Activated CD8-positive, alpha-beta memory T cell treated with anti-CD3 and anti-CD28 coated beads, Interleukin-2, amount 50 U/mL, for 24 hours (primary cell): ENCODE measurements at regions not wholly inside any gene's neighbourhood (a gene's known extent, or its start where the extent isn't known, plus 50 kb on each side); places are given as distances from the start of the nearest gene placed in this dataset.

Experiments used
- DNase-seq: peaks from one replicate; pipeline ENCODE4 v3.0.0-alpha.2; 2020; ENCODE audit errors: extremely low read depth

DNA sequence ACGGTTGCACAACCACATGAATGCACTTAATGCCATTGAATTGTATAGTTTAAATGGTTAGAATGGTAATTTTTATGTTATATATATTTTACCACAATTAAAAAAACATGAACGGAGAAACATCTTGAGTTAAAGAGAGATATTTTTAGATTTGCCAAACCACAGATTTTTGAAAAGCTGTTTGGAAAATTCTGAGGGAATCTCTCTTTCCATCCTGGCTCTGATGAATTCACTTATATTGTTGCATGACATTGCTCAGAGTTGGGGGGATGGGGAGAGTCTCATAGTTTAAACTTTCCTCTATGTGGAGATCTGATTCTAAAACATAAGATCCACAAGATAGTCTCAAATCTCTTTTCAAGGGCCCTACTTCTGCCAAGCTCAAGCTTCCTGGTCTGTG is 275.0 kb upstream of the NPVF start:
- DNase-seq, result no peak

DNA sequence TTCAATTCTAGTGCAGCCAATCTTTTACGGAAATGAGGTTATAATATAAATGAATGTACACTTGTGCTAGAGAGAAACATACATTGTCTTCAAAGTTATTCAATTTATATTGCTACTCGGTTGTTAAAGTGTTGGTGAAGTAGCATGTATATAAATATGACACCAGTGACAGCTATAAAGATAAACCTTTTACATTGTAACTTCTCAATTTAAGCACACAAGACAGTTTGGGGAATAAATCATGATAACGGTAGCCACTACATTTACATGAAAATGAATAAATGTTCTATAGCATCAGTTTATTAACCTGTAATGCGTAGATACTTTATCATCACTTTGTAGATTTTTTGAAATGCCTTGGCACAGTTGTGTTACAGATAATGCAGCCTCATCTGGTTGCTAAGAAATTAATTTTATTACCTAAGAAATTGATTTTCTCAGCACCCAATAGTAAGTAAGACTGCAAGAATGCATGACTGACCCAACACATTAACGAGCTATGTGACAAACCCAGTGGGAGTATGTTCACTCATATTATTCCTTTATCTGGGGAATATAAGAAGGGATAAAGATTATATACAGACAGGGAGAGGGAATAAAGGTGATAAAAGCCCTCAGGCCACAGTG is 283.9 kb upstream of the NPVF start:
- no peak for DNase-seq

DNA sequence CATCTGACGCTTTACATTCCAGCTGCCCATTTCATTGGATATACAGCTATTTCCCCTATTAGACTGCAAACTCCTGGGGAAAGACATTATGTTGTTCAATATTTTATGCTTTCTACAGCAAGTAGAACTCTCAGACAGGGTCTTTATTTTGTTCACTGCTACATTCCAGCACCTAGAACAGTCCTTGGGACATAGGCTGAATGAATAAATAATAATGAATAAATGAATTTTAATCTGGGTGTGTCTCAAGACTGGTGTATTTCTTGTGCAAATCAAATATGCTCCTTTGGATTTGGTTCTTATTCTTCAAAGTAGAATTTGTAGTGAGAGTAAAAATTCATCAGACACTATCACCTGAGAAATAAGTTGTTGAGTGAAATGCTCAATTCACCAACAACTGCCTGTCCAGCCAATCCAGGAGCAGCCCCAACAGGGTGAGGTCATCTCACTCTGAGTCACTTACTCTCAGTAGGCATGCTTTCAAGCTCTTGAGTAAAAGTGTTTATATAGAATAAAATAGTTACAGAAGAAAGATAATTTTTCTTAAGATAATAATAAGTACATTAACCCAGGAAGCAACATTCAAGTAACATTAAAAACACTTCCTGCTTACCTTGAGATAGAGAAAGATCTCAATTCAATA is 287.5 kb upstream of the NPVF start:
- DNase-seq, result no peak

DNA sequence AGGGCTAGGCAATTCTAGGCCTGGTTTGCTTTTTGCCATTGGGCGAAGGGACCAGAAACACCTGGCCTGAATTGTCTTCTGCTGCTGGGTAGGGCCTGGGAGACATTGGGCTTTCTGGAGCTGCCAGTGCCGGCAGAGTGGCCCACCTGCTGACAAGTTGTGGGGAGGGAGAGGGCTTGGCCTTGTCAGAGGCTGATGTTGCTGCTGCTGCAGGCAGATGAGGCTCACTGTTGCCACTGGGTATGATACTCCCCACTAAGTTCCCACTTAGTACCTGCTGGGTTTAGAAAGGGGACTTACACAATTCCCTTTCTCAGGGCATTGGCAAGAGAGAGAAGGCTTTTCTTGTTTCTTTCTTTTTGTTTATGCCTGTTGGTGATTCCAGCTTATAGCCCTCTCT is 289.6 kb upstream of the NPVF start:
- DNase-seq, result no peak

DNA sequence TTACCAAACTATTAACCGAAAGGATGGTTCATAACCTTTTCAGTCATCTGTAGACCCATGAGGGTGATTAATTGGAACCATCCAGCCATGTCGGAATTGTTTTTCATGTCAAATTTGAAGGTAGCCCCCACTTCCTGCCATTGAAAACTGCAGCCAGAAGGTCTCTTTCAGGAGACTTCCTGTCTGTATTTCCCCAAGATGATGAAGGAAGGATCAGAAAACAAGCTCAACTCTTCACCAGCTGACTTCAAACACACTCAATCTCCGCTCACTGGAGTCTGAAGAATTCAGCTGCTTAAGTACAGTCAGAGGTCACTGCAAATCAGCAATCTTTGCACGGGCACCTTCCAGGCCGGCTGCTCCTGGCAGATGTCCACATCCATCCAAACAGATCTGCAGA is 291.7 kb upstream of the NPVF start:
- DNase-seq, result no peak

DNA sequence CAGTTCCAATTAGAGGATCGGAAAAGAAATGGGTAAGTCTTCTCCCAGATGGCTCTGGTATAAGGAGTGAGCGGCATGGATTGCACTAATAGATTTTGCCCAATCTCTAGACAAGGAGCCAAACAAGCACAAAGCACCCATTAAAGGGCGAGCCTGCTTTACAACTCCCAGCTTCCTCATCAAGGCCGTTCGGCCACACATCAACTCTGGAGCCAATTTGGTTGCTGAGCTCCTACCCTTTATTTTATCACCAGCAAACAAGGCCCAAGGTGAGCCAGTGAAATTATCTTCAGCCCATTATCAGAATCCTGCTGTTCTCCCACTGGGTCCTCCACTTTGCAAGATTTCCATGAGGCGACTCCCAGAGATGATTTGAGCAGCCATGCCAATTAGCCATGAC is 292.2 kb upstream of the NPVF start:
- DNase-seq, result no peak

DNA sequence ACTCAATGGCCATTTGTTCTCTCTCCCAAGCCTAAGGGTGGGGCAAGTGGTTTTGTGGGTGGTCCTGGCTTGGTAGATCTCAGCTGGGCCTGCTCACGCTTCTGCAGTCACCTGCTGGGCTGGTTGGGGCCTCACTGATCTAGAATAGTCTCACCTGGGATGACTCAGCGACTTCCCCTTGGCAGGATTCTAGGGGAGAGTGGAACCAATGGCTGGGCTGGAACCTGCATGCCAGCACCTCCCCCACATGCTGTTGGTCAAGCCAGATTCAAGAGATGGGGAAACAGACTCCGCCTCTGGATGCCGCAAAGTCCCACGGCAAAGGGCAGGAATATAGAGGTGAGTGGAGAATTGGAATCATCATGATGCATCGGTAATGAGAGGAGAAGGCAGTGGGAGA is 292.9 kb upstream of the NPVF start:
- no peak for DNase-seq

DNA sequence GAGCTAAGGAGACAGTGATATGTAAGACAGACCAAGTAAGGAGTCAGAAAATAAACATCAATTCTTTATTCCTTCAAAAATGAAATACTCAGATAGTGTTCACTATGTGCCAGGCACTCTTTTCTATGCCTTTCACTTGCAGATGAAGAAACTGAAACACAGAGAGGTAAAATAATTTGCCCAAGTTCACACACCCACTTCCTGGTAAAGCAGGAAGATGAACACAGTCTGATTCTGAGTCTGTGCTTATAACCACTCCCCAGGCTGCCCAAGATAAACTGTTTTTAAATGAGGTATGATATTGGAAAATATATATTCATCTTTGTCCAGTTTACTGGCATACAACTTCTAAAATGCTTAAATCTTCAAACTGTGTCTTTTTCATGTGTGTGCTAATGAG is 294.4 kb upstream of the NPVF start:
- no peak for DNase-seq

DNA sequence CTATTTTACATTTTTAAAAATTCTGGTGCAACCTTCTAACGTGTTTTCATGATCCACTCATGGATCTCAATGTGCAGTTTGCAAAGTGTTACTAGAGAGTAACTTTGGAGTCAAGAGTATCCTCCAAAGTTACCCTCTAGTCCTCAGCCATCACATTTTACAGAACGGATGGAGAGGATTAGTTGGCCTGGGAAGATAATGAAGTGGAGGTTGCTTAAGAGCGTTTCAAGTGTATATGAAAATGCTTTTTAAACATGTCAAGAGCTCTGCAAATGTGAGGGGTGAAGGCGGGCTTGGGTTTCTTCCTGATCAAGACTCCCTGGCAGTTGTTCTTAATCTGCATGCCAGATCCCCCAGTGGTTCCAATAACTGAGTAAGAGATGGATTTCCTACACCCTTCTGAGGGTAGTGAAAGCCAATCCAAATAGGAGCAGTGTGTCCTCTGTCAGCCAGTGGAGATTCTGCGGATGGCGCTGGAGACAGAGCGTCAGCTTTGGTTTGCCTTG is 299.4 kb upstream of the NPVF start:
- DNase-seq, result no peak

DNA sequence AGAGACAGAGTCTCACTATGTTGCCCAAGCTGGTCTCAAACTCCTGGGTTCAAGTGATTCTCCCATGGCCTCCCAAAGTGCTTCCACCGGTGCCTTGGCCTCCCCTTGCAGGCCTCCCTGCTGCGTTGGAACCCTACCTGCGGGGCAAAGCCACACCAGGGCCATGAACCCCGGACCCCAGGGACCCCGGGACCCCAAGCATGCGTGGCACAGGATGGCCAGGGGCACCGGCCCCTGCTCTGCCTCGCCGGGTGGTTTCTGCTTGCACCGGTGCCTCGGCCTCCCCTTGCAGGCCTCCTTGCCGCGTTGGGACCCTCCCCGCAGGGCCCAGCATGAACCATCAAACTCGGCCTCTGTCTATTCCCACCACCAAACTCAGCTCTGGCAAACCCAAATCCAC is 301.0 kb upstream of the NPVF start:
- DNase-seq, result no peak

DNA sequence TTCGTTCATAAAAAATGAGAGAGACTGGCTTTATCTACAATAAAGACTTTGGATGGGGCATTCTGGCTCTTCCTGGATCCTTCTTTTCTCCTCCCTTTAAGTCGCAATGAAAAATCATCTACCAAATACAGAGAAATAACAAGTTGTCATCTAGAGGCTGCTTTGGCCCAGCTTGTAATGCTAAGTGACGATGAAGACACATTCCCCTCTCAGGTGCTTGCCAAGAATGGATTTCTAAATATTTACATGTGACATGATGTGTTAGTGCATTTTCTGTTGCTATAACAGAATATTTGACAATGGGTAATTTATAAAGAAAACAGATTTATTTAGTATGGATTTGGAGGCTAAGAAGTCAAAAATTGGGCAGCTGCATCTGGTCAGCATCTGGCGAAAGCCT is 308.6 kb upstream of the NPVF start:
- DNase-seq, result no peak

DNA sequence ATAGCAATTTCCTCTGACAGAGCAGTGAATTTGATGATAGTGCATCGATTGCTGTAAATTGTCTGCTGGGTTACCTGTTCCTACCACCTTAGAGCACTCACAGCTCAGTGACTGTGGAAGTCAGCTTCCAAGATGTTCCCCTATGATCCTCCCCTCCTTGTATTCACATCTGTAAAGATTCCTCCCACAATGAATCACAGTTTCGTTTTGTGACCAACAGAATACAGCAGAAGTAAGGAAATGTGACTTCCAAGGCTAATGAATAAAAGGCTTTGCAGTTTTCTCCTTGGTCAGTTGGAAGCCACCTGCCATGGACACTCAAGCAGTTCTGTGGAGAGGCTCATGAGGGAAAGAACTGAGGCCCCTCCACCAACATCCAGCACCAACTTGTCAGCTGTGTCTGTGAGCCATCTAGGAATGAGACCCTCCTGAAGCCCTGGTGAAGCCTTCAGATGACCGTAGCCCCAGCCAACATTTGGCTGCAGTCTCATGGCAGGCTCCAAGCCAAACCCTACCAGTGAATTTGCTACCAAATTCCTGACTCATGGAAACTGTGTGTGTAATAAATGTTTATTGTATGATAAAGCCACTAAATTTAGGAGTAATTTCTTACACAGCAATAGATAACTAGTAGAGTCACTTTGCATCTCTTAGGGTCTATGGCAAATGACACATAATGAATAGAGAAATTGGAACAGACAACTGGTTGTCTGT is 309.5 kb upstream of the NPVF start:
- DNase-seq, result no peak

DNA sequence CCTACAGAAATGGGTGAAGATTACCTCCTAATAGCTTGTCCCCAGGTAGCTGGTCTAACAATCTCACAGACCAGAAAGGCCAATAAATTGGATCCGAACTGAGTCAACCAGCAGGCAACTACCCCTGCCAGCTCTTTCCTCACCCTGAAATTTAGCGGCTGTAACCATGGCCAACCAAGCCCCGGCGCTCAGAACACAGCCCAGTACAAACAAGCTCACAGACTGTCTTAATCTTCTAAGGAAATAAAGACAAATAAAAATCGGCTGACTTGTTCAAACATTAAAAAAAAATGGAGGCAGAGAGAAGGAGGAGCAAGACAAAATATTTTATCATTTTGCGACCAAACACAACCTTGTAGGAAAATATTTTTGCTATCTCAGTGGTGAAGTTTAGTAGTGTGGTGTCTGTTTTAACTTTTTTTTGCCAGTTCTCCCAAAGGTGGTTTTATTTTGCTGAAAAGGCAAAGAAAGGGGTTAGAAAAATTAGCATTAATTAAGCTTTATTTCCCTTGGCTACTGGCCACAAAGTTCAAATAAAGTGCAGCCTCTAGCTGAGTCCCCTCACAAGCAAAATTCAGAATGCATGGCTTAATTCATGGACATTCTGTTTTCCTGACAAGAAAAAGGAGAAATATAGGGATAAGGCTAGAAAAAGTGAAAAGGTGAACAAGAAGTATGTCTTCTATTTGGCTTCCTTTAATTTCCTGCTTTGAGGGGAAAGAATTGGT is 313.0 kb upstream of the NPVF start:
- DNase-seq, result no peak

DNA sequence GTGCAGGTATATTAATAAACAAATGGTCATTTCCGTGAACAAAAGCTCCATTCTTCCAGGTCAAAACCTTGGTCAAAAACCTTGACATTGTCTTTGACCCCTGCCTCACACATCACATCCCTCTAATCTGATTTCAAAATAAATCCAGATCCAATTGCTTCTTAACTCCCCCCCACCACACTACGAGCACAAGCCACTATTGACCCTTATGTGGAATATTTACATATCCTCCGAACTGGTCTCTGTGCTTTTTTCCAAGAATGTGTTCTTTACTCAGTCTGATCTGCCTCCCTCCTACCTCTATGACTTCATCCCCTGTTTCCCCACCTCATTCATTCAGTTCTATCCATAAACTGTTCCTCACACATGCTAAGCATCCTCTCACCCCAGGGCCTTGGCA is 313.6 kb upstream of the NPVF start:
- no peak for DNase-seq

DNA sequence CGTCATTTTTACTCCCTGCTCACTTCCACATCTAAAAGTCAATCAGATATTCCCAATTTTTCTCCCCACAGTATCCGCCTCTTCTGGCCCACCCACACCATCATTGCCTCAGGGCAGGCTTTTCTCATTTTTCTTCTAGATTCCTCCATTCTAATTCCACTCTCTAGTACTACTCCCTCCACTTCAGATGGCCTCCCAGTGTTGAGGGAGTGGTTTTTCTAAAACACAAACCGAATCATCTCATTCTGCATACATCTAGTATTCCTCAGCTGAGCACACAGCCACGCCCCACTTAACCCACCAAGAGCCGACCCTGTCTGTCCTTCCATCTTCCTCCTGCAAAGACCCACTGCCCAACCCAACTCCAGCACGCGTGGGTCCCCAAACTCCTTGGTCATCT is 314.9 kb upstream of the NPVF start:
- no peak for DNase-seq

DNA sequence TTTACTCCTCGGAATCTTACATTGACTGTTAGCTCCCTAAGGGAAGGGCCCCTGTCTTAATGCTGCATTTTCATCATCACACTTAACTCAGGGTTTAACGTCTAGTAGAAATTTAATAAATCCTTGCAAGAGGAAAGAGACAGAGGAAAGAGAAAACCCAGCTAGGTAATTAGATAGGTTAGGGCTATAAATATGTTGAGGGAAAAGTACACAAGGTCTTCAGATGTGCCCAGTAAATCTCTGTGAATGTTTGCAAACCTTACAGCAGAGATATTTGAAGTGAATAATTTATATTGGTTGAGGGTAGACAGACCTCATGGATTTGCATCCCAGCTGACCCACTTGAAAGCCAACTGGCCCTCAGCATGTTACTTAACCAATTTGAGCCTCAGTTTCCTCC is 315.5 kb upstream of the NPVF start:
- DNase-seq, result no peak

DNA sequence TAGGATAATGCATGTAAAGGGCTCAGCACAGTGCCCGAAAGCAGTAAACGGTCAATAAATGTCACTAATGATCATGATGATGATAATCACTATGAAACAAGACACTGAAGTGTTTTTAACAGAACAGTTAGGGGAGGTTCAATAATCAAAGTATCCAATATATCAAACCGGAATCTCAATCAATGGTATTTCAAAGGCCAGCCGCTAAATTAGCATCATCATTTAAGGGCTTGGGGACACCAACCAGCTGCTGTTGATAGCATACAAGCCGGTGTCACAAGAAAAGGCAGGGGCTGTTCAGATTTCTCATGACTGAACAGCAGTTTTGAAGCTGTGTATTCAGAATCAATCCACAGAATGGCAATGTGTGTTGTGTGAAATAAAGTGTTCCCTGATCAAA is 316.0 kb upstream of the NPVF start:
- no peak for DNase-seq

DNA sequence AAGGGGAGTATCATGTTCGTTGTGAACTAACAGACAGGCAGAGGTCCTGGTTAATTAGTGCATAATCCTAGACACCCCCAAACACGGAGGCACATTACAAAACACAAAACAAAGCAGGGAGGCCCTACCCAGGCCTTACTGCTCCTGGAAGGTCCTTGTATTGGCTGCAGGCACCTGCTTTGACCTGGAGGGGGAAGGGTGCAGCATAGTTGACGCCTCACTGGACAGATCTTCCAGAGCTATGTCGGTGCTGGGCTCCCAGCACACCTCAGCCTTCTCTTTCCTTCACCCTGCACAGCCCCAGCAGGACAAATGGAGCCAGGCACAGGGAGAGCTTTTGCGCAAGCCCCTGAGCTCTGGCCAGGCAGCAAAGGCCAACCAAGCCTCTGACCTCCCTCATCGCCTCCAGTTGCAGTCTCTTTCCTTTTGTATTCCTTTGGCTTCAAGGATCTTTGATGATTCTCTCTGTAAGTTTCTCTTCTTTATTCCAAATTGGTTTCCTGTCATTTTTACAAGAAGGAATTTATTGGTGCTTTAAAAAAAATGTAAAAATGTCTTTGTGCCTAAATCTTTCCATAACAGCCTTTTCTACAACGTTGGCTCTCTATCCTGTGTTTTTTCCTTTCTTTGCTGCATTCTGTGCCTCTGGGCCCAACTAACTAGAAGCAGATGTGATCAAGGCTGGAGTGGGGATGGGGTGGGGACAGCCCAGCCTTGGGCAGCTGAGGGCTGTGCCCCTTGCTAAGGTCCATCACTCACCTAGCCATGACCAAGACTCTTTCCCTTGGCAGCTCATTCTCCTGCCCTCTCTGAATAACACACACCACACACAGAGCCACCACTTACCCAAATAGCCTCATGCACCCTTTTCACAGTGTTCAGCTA is 317.1 kb upstream of the NPVF start:
- DNase-seq, result no peak

DNA sequence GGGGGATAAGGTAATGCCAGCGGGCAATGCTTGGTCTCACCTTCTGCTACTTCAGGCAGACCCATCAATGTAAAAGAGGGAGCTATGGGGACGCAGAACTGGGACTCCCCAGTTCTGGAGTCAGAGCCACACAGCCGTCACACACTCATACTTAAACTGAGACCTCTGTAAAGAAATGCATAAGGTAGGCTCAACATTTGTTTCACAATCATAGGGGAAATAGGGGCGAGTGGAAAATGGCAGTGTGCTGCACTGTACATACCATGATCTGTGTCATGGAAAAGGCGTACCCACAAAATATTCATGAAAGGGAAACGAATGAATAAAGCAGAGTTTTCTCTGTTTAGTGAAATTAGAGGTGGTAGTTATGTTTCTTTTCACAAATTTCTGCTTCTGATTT is 318.0 kb upstream of the NPVF start:
- no peak for DNase-seq

DNA sequence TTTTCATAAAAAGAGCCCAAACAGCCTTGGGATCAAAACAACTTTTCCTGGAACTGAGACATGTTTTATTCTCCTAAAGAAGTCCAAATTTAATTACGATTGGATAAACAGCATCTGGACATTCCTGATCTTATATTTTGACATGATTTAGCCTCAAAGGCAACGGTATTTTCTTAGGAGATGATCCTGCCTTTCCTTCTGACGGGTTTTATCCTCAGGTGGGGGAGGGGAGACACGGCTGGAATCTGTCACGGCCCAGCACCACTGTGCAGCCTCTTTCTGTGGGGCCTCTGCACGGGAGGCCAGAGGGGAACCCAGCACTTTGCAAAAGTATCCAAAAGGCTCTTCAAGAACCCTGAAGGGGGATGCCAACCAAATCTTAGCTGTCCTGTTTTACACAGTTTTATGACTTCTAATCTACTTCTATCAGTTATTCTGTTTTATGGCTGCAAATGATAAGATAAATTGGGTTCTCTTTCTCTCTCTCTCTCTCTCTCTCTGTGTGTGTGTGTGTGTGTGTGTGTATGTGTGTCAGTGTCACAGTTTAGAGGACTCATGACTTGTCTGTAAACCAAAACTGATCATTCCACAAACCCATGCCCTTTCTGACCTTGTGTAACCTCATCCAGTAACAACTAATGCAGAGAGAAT is 321.1 kb upstream of the NPVF start:
- DNase-seq, result no peak

DNA sequence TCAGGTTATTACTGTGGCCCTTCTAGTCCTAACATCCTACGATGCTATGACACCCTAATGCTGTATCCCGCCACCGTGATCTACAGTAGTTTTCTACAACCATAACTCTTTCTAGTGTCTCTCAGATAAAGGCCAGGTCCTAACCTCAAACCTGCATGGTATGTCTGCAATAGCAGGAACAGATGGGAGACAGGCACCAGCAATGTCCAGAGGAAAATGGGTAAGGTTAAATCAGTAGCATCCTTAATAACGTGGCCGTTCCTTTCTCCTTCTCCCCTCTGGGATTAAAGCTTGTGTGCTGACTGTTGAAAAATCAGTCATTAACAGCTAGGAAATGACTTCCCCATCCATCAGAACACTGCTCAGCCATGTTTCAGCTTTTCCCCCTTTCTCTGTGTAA is 321.9 kb upstream of the NPVF start:
- DNase-seq, result no peak
